GM23338 (cell line): ENCODE measurements at regions not wholly inside any gene's neighbourhood (a gene's known extent, or its start where the extent isn't known, plus 50 kb on each side); places are given as distances from the start of the nearest gene placed in this dataset.

Experiments
- ATAC-seq: fragments of 200-7000 bp; cut with Tn5 transposase; 3 replicates; pipeline ENCODE4 v1.9.1; 2020
- DNase-seq: peaks from one replicate; pipeline ENCODE4 v3.0.0-alpha.2; 2015; ENCODE audit warnings: low spot score
- H2AFZ ChIP-seq: fragments of 200-600 bp; sonication (generic); 2 replicates; pipeline ENCODE4 v1.8.0; 2016; ENCODE audit warnings: antibody characterized with exemption, mild to moderate bottlenecking, moderate library complexity
- H3F3A ChIP-seq: fragments of 200-600 bp; sonication (generic); replicated peaks from 2 replicates; pipeline ENCODE4 v1.8.0; 2017; ENCODE audit warnings: antibody characterized with exemption, mixed run types, low read depth
- H3K27ac ChIP-seq: fragments of 200-600 bp; sonication (generic); 2 replicates; pipeline ENCODE4 v1.6.1; 2016; ENCODE audit warnings: low read depth
- H3K27me3 ChIP-seq: fragments of 200-600 bp; sonication (generic); 2 replicates; pipeline ENCODE4 v1.8.0; 2016; ENCODE audit warnings: mild to moderate bottlenecking, mixed run types, moderate library complexity; ENCODE audit not compliant: insufficient read depth
- H3K36me3 ChIP-seq: fragments of 200-600 bp; sonication (generic); 2 replicates; pipeline ENCODE4 v1.8.0; 2016; ENCODE audit warnings: mild to moderate bottlenecking; ENCODE audit not compliant: insufficient read depth
- H3K4me1 ChIP-seq: fragments of 200-600 bp; sonication (generic); 2 replicates; pipeline ENCODE4 v1.8.0; 2016; ENCODE audit warnings: mild to moderate bottlenecking, moderate library complexity; ENCODE audit not compliant: insufficient read depth
- H3K4me2 ChIP-seq: fragments of 200-600 bp; sonication (generic); 2 replicates; pipeline ENCODE4 v1.7.1; 2017; ENCODE audit warnings: mixed run types
- H3K4me3 ChIP-seq: fragments of 200-600 bp; sonication (generic); 2 replicates; pipeline ENCODE4 v1.6.1; 2016; ENCODE audit warnings: mixed run types
- H3K79me2 ChIP-seq: fragments of 200-600 bp; sonication (generic); replicated peaks from 2 replicates; pipeline ENCODE4 v1.8.0; 2017; ENCODE audit warnings: mild to moderate bottlenecking; ENCODE audit not compliant: insufficient read depth
- H3K9me2 ChIP-seq: fragments of 200-600 bp; sonication (generic); 2 replicates; pipeline ENCODE4 v1.8.0; 2017; ENCODE audit not compliant: insufficient read depth
- H4K20me1 ChIP-seq: fragments of 200-600 bp; sonication (generic); replicated peaks from 2 replicates; pipeline ENCODE4 v1.8.0; 2017; ENCODE audit warnings: mild to moderate bottlenecking; ENCODE audit not compliant: insufficient read depth
- H3K27ac Mint-ChIP-seq: 2 replicates; pipeline ENCODE4 v1.8.0; 2020; ENCODE audit warnings: inconsistent platforms, mild to moderate bottlenecking, moderate library complexity, mixed read lengths
- H3K27me3 Mint-ChIP-seq: 3 replicates; pipeline ENCODE4 v1.8.0; 2022; ENCODE audit warnings: low read depth, mild to moderate bottlenecking, moderate library complexity, mixed read lengths, inconsistent platforms; ENCODE audit not compliant: insufficient read depth, poor library complexity
- H3K36me3 Mint-ChIP-seq: 3 replicates; pipeline ENCODE4 v1.8.0; 2021; ENCODE audit warnings: low read depth, mild to moderate bottlenecking, inconsistent platforms, moderate library complexity, mixed read lengths
- H3K4me1 Mint-ChIP-seq: 3 replicates; pipeline ENCODE4 v1.8.0; 2020; ENCODE audit warnings: mild to moderate bottlenecking, inconsistent platforms, mixed read lengths
- H3K4me3 Mint-ChIP-seq: 3 replicates; pipeline ENCODE4 v1.8.0; 2021; ENCODE audit warnings: moderate library complexity, mild to moderate bottlenecking, inconsistent platforms, mixed read lengths
- H3K9me3 Mint-ChIP-seq: 3 replicates; pipeline ENCODE4 v1.8.0; 2020; ENCODE audit warnings: moderate library complexity, mild to moderate bottlenecking, inconsistent platforms, mixed read lengths
- CREB1 ChIP-seq: fragments of 250-450 bp; sonication (Bioruptor Pico); IDR thresholded peaks from 2 replicates; pipeline ENCODE4 v1.5.0; 2020; ENCODE audit warnings: low read depth, mild to moderate bottlenecking, moderate library complexity
- EZH2 ChIP-seq: fragments of 200-600 bp; sonication (generic); IDR thresholded peaks from one replicate; pipeline ENCODE4 v1.8.0; 2017; ENCODE audit warnings: antibody characterized with exemption, mild to moderate bottlenecking, low read depth; ENCODE audit not compliant: unreplicated experiment
- EZH2phosphoT487 ChIP-seq: fragments of 200-600 bp; sonication (generic); IDR thresholded peaks from one replicate; pipeline ENCODE4 v1.8.1; 2018; ENCODE audit warnings: antibody characterized with exemption; ENCODE audit not compliant: unreplicated experiment
- JUNB ChIP-seq: IDR thresholded peaks from one replicate; pipeline ENCODE4 v1.6.1; 2016; ENCODE audit warnings: antibody characterized with exemption; ENCODE audit not compliant: unreplicated experiment
- NANOG ChIP-seq: IDR thresholded peaks from 2 replicates; pipeline ENCODE4 v1.6.1; 2016; ENCODE audit warnings: antibody characterized with exemption, borderline replicate concordance
- POLR2AphosphoS5 ChIP-seq: IDR thresholded peaks from 2 replicates; pipeline ENCODE4 v1.6.1; 2016; ENCODE audit warnings: antibody characterized with exemption, low read depth
- STAT1 ChIP-seq: IDR thresholded peaks from one replicate; pipeline ENCODE4 v1.6.1; 2016; ENCODE audit warnings: antibody characterized with exemption; ENCODE audit not compliant: unreplicated experiment
- ZNF114 ChIP-seq: fragments of 250-450 bp; sonication (Bioruptor Pico); IDR thresholded peaks from 2 replicates; pipeline ENCODE4 v1.5.0; 2020; ENCODE audit warnings: mild to moderate bottlenecking, moderate library complexity
- ZNF331 ChIP-seq: fragments of 250-450 bp; sonication (Bioruptor Pico); IDR thresholded peaks from 2 replicates; pipeline ENCODE4 v1.5.0; 2020; ENCODE audit warnings: low read depth, mild to moderate bottlenecking, moderate library complexity
- TF ChIP-seq, protein P1 (sequence below), 2 experiments: fragments of 200-600 bp in 1 of 2; sonication (generic) in 1 of 2; conservative IDR thresholded peaks; 2 replicates each; pipeline versions ENCODE4 v1.5.1 to v1.6.1; 2016 to 2017; ENCODE audit warnings: antibody characterized with exemption in 2 of 2, low read depth in 2 of 2, mild to moderate bottlenecking in 2 of 2, moderate library complexity in 1 of 2
- TF ChIP-seq, protein P2 (sequence below): IDR thresholded peaks from one replicate; pipeline ENCODE4 v1.6.1; 2018; ENCODE audit warnings: antibody characterized with exemption; ENCODE audit not compliant: unreplicated experiment
- TF ChIP-seq, protein P3 (sequence below): IDR thresholded peaks from 2 replicates; pipeline ENCODE4 v1.6.1; 2016; ENCODE audit warnings: antibody characterized with exemption
- TF ChIP-seq, protein P4 (sequence below): fragments of 250-450 bp; sonication (Bioruptor Pico); IDR thresholded peaks from 2 replicates; pipeline ENCODE4 v1.5.0; 2020; ENCODE audit warnings: mild to moderate bottlenecking, moderate library complexity

DNA sequence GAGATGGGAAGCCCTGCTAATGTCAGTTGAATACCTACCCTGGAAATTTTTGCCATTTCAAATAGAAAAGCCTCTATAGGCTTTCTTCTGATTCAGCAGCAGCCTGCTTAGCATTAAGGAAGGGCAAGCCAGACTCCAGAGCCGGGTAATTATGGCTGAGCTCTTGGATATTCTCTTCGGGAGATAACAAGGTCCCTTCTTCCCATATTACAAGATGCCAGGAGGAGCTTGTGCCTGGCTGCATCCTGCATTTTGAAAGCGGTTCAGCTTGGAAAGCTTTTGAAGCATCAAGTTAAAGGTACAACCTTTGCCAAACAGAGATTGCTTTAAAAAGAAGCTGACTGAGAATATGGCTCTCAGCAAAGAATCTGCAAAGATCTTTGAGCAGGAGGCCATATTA, 399.6 kb upstream of the RPS6KA3 start:
- Mint-ChIP-seq H3K4me1 (peaks cover 9% of the 10 kb centered on the region; the same call in 2 of the 3 replicates), H3K9me3 (no peaks in the 10 kb centered on the region), H3K27me3 (no peaks in the 10 kb centered on the region), H3K27ac (no peak overlapping the region), H3K4me3 (no peak overlapping the region), H3K36me3 (no peaks in the 10 kb centered on the region)
- DNase-seq (no peak), ATAC-seq (no peak)
- Histone ChIP-seq H3K4me2 (no peak overlapping the region), H3K36me3 (no peaks in the 10 kb centered on the region), H3K4me3 (no peak overlapping the region), H3K27ac (no peak overlapping the region), H3K27me3 (no peaks in the 10 kb centered on the region), H3F3A (no peaks in the 10 kb centered on the region), H3K79me2 (no peaks in the 10 kb centered on the region), H2AFZ (no peak overlapping the region), H4K20me1 (no peaks in the 10 kb centered on the region), H3K4me1 (no peaks in the 10 kb centered on the region; the same call in 1 of the 2 replicates), H3K9me2 (no peaks in the 10 kb centered on the region)
- TF ChIP-seq POLR2AphosphoS5 (no peak), EZH2phosphoT487 (no peak), ZNF331 (no peak), STAT1 (no peak), JUNB (no peak), EZH2 (no peak), ZNF114 (no peak), CREB1 (no peak), NANOG (no peak)
- TF ChIP-seq, protein P1, sequence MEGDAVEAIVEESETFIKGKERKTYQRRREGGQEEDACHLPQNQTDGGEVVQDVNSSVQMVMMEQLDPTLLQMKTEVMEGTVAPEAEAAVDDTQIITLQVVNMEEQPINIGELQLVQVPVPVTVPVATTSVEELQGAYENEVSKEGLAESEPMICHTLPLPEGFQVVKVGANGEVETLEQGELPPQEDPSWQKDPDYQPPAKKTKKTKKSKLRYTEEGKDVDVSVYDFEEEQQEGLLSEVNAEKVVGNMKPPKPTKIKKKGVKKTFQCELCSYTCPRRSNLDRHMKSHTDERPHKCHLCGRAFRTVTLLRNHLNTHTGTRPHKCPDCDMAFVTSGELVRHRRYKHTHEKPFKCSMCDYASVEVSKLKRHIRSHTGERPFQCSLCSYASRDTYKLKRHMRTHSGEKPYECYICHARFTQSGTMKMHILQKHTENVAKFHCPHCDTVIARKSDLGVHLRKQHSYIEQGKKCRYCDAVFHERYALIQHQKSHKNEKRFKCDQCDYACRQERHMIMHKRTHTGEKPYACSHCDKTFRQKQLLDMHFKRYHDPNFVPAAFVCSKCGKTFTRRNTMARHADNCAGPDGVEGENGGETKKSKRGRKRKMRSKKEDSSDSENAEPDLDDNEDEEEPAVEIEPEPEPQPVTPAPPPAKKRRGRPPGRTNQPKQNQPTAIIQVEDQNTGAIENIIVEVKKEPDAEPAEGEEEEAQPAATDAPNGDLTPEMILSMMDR (conservative IDR thresholded peaks at IDR 0.05; ENCODE audit: low read depth in 2 of 2), result no peak
- TF ChIP-seq, protein P2, sequence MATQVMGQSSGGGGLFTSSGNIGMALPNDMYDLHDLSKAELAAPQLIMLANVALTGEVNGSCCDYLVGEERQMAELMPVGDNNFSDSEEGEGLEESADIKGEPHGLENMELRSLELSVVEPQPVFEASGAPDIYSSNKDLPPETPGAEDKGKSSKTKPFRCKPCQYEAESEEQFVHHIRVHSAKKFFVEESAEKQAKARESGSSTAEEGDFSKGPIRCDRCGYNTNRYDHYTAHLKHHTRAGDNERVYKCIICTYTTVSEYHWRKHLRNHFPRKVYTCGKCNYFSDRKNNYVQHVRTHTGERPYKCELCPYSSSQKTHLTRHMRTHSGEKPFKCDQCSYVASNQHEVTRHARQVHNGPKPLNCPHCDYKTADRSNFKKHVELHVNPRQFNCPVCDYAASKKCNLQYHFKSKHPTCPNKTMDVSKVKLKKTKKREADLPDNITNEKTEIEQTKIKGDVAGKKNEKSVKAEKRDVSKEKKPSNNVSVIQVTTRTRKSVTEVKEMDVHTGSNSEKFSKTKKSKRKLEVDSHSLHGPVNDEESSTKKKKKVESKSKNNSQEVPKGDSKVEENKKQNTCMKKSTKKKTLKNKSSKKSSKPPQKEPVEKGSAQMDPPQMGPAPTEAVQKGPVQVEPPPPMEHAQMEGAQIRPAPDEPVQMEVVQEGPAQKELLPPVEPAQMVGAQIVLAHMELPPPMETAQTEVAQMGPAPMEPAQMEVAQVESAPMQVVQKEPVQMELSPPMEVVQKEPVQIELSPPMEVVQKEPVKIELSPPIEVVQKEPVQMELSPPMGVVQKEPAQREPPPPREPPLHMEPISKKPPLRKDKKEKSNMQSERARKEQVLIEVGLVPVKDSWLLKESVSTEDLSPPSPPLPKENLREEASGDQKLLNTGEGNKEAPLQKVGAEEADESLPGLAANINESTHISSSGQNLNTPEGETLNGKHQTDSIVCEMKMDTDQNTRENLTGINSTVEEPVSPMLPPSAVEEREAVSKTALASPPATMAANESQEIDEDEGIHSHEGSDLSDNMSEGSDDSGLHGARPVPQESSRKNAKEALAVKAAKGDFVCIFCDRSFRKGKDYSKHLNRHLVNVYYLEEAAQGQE, result no peak
- TF ChIP-seq, protein P3, sequence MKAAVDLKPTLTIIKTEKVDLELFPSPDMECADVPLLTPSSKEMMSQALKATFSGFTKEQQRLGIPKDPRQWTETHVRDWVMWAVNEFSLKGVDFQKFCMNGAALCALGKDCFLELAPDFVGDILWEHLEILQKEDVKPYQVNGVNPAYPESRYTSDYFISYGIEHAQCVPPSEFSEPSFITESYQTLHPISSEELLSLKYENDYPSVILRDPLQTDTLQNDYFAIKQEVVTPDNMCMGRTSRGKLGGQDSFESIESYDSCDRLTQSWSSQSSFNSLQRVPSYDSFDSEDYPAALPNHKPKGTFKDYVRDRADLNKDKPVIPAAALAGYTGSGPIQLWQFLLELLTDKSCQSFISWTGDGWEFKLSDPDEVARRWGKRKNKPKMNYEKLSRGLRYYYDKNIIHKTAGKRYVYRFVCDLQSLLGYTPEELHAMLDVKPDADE, result no peak
- TF ChIP-seq, protein P4, sequence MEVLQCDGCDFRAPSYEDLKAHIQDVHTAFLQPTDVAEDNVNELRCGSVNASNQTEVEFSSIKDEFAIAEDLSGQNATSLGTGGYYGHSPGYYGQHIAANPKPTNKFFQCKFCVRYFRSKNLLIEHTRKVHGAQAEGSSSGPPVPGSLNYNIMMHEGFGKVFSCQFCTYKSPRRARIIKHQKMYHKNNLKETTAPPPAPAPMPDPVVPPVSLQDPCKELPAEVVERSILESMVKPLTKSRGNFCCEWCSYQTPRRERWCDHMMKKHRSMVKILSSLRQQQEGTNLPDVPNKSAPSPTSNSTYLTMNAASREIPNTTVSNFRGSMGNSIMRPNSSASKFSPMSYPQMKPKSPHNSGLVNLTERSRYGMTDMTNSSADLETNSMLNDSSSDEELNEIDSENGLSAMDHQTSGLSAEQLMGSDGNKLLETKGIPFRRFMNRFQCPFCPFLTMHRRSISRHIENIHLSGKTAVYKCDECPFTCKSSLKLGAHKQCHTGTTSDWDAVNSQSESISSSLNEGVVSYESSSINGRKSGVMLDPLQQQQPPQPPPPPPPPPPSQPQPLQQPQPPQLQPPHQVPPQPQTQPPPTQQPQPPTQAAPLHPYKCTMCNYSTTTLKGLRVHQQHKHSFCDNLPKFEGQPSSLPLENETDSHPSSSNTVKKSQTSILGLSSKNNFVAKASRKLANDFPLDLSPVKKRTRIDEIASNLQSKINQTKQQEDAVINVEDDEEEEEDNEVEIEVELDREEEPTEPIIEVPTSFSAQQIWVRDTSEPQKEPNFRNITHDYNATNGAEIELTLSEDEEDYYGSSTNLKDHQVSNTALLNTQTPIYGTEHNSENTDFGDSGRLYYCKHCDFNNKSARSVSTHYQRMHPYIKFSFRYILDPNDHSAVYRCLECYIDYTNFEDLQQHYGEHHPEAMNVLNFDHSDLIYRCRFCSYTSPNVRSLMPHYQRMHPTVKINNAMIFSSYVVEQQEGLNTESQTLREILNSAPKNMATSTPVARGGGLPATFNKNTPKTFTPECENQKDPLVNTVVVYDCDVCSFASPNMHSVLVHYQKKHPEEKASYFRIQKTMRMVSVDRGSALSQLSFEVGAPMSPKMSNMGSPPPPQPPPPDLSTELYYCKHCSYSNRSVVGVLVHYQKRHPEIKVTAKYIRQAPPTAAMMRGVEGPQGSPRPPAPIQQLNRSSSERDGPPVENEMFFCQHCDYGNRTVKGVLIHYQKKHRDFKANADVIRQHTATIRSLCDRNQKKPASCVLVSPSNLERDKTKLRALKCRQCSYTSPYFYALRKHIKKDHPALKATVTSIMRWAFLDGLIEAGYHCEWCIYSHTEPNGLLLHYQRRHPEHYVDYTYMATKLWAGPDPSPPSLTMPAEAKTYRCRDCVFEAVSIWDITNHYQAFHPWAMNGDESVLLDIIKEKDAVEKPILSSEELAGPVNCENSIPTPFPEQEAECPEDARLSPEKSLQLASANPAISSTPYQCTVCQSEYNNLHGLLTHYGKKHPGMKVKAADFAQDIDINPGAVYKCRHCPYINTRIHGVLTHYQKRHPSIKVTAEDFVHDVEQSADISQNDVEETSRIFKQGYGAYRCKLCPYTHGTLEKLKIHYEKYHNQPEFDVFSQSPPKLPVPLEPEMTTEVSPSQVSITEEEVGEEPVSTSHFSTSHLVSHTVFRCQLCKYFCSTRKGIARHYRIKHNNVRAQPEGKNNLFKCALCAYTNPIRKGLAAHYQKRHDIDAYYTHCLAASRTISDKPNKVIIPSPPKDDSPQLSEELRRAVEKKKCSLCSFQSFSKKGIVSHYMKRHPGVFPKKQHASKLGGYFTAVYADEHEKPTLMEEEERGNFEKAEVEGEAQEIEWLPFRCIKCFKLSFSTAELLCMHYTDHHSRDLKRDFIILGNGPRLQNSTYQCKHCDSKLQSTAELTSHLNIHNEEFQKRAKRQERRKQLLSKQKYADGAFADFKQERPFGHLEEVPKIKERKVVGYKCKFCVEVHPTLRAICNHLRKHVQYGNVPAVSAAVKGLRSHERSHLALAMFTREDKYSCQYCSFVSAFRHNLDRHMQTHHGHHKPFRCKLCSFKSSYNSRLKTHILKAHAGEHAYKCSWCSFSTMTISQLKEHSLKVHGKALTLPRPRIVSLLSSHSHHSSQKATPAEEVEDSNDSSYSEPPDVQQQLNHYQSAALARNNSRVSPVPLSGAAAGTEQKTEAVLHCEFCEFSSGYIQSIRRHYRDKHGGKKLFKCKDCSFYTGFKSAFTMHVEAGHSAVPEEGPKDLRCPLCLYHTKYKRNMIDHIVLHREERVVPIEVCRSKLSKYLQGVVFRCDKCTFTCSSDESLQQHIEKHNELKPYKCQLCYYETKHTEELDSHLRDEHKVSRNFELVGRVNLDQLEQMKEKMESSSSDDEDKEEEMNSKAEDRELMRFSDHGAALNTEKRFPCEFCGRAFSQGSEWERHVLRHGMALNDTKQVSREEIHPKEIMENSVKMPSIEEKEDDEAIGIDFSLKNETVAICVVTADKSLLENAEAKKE, result no peak
